Lower lobe of right lung (tissue), 2 donors: ENCODE measurements at regions not wholly inside any gene's neighbourhood (a gene's known extent, or its start where the extent isn't known, plus 50 kb on each side); places are given as distances from the start of the nearest gene placed in this dataset.

Source experiments
- ATAC-seq, 2 donors: fragments of 200-7000 bp; cut with Tn5 transposase; one replicate each; pipeline ENCODE4 v1.9.1; 2020 to 2022; ENCODE audit warnings: mild to moderate bottlenecking in 2 of 2, moderate library complexity in 2 of 2
- DNase-seq: peaks from one replicate; pipeline ENCODE4 v3.0.0-alpha.2; 2020
- H3K27ac ChIP-seq: fragments of 200-600 bp; one replicate; pipeline ENCODE4 v1.8.0; 2022
- H3K27me3 ChIP-seq: fragments of 200-600 bp; one replicate; pipeline ENCODE4 v1.8.0; 2022; ENCODE audit warnings: low read depth
- H3K36me3 ChIP-seq: fragments of 200-600 bp; one replicate; pipeline ENCODE4 v1.8.0; 2022; ENCODE audit warnings: mild to moderate bottlenecking
- H3K4me1 ChIP-seq: fragments of 200-600 bp; one replicate; pipeline ENCODE4 v1.8.0; 2022
- H3K4me3 ChIP-seq: fragments of 200-600 bp; one replicate; pipeline ENCODE4 v1.8.0; 2022; ENCODE audit warnings: mild to moderate bottlenecking
- H3K9me3 ChIP-seq: fragments of 200-600 bp; one replicate; pipeline ENCODE4 v1.8.0; 2022
- CTCF ChIP-seq: fragments of 200-600 bp; IDR thresholded peaks from one replicate; pipeline ENCODE4 v1.8.0; 2022; ENCODE audit warnings: antibody characterized with exemption, mild to moderate bottlenecking
- intact Hi-C: fragments of 100-400 bp; cut with DNase I; formaldehyde crosslinking; loops from one replicate; pipeline ENCODE4 v1.11.0; 2022
- donor health status: DM: no; HTN: yes; CAD: no; lungs with severe emphysema.

- no peaks in the 10 kb centered on the region for H3K4me1 ChIP-seq
- H3K4me3 ChIP-seq, result no peak overlapping the region
- TF ChIP-seq CTCF, result no peak
- intact Hi-C loops, result no loop called here
- ATAC-seq, result no peak
- DNase-seq, result no peak
- no peaks in the 10 kb centered on the region for H3K27me3 ChIP-seq
- H3K36me3 ChIP-seq, result no peaks in the 10 kb centered on the region
- no peak overlapping the region for H3K27ac ChIP-seq
- H3K9me3 ChIP-seq, result no peaks in the 10 kb centered on the region
Observed at GRCh38 chr12:125996443-125996842, 931.2 kb downstream of the AACS start.

DNA sequence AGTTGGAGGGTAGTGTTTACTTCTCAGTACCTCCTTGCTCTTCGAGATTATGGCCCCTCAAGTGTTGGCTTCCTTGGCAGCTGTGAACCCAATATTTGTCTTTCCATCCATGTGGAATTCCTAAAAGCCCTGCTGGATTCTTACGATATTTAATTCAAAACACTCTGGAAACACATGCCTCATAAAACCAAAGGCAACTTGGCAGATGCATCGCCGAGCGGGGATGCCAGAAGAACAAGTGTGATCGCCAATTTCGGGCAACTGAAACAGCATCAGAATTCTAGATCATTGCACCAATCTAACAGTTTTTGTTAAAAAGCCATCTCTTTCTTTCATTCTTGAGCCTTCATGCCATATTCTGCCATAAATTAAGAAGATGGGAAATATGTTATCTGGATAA is 934.4 kb downstream of the AACS start:
- no peak for TF ChIP-seq CTCF
- H3K27me3 ChIP-seq, result no peaks in the 10 kb centered on the region

DNA sequence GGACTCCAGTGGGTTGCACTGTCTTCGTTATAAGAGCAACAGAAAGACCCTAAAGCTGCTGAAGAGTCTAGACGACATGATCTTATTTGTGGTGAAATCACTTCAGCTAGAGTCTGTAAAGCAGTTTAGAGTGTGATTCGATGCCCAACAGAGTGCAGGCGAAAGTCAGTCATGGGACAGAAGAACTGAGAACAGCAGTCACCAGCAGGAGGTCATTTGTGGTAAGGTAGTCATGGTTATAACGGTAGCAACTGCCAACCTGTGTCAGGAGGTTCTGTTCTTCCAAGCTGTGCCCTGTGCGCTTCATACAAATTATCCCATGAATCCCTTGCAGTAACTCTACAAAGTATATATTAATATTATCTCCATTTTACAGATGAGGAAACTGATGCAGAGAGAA is 954.1 kb downstream of the AACS start:
- Histone ChIP-seq H3K4me1 (no peaks in the 10 kb centered on the region), H3K4me3 (no peak overlapping the region), H3K9me3 (peaks cover 4% of the 10 kb centered on the region), H3K36me3 (no peaks in the 10 kb centered on the region), H3K27me3 (no peaks in the 10 kb centered on the region), H3K27ac (no peak overlapping the region)
- ATAC-seq, result no peak
- no peak for DNase-seq
- intact Hi-C loops, result no loop called here
- TF ChIP-seq CTCF, result no peak

More for the DNA sequence above, 934.4 kb downstream of the AACS start:
- ATAC-seq (no peak), DNase-seq (no peak)
- Histone ChIP-seq H3K4me3 (no peak overlapping the region), H3K9me3 (peaks cover 12% of the 10 kb centered on the region), H3K27ac (no peak overlapping the region), H3K36me3 (no peaks in the 10 kb centered on the region), H3K4me1 (no peaks in the 10 kb centered on the region)
- intact Hi-C loops, result no loop called here

DNA sequence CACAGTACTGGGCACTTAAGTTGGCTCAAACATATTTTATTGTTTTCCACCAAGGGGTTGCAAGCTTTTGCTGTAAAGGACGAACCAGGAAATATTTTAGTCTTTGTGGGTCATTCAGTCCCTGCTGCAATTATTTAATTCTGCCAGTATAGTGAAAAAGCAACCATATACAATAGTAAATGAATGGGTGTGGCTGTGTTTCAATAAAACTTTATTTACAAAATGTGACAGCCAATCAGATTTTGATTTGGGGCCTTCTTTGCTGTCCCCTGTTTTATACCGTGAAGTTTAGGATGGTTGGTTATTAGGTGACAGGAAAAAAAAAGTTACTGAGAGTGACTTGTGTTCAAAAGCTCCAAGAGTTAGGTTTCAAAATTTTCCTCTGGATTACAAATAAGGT is 956.4 kb downstream of the AACS start:
- no peaks in the 10 kb centered on the region for H3K4me1 ChIP-seq
- H3K27ac ChIP-seq, result no peak overlapping the region
- H3K36me3 ChIP-seq, result no peaks in the 10 kb centered on the region
- DNase-seq (no peak), ATAC-seq (no peak)
- no peaks in the 10 kb centered on the region for H3K27me3 ChIP-seq
- H3K9me3 ChIP-seq, result peaks cover 4% of the 10 kb centered on the region
- no peak overlapping the region for H3K4me3 ChIP-seq
- no peak for TF ChIP-seq CTCF
- intact Hi-C loops, result no loop called here

- intact Hi-C loops, result no loop called here
- TF ChIP-seq CTCF, result no peak
- H3K36me3 ChIP-seq, result no peaks in the 10 kb centered on the region
- H3K27me3 ChIP-seq, result no peaks in the 10 kb centered on the region
- no peaks in the 10 kb centered on the region for H3K4me1 ChIP-seq
- no peak overlapping the region for H3K4me3 ChIP-seq
- DNase-seq (no peak), ATAC-seq (no peak)
- H3K9me3 ChIP-seq, result no peaks in the 10 kb centered on the region
- no peak overlapping the region for H3K27ac ChIP-seq
Observed at GRCh38 chr12:126027825-126028224, 962.6 kb downstream of the AACS start.

DNA sequence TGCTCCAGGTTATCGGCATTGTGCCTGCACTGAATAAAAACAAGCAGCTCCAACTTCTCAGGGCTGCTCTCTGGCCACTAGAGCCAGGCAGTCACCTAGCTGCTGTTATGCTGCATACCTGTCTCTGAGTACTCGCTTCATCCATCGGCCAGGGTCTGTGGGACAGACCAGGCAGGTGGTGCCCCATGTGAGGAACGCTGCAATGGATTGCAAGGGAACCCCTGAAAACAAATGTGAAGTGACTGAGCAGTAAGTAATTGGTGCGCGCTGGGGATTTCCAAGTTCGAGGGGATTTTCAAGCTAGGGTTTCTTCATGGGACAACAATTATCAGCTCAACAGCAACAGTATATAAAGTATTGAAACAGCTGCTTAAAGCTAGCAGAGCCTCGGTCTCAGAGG is 965.3 kb downstream of the AACS start:
- DNase-seq (no peak), ATAC-seq (no peak)
- H3K4me3 ChIP-seq, result no peak overlapping the region
- H3K36me3 ChIP-seq, result no peaks in the 10 kb centered on the region
- peaks cover 5% of the 10 kb centered on the region for H3K27me3 ChIP-seq
- H3K27ac ChIP-seq, result no peak overlapping the region
- intact Hi-C loops, result no loop called here
- H3K9me3 ChIP-seq, result no peaks in the 10 kb centered on the region
- H3K4me1 ChIP-seq, result no peaks in the 10 kb centered on the region
- TF ChIP-seq CTCF, result no peak
